ENCODE measurements at regions not wholly inside any gene's neighbourhood (a gene's known extent, or its start where the extent isn't known, plus 50 kb on each side); places are given as distances from the start of the nearest gene placed in this dataset.

GRCh38 chr2:156864325-156864724, 393.2 kb upstream of the GALNT5 start:
- no peak for DNase-seq

GRCh38 chr2:156864753-156865152, 392.8 kb upstream of the GALNT5 start:
- no peak for DNase-seq

- no peak for DNase-seq
Measured at GRCh38 chr2:156867201-156867600, 390.3 kb upstream of the GALNT5 start.

GRCh38 chr2:156874707-156875106, 382.8 kb upstream of the GALNT5 start:
- no peak for DNase-seq

- DNase-seq = no peak
Measured at GRCh38 chr2:156883804-156884203, 373.7 kb upstream of the GALNT5 start.

- no peak for DNase-seq
Measured at GRCh38 chr2:156884216-156884615, 373.3 kb upstream of the GALNT5 start.

GRCh38 chr2:156890529-156891148, 366.9 kb upstream of the GALNT5 start:
- DNase-seq = no peak

GRCh38 chr2:156891609-156892008, 365.9 kb upstream of the GALNT5 start:
- no peak for DNase-seq

- peak; percentile 41 for DNase-seq
Measured at GRCh38 chr2:156892467-156893281, 364.8 kb upstream of the GALNT5 start.

- DNase-seq = no peak
Measured at GRCh38 chr2:156896294-156896693, 361.2 kb upstream of the GALNT5 start.

- DNase-seq = no peak
Measured at GRCh38 chr2:156897548-156897947, 360.0 kb upstream of the GALNT5 start.

- DNase-seq = no peak
Measured at GRCh38 chr2:156901373-156902031, 356.0 kb upstream of the GALNT5 start.

- no peak for DNase-seq
Measured at GRCh38 chr2:156903335-156903734, 354.2 kb upstream of the GALNT5 start.

GRCh38 chr2:156907806-156908205, 349.7 kb upstream of the GALNT5 start:
- no peak for DNase-seq

- no peak for DNase-seq
Measured at GRCh38 chr2:156908825-156909224, 348.7 kb upstream of the GALNT5 start.

GRCh38 chr2:156909983-156910382, 347.5 kb upstream of the GALNT5 start:
- DNase-seq = no peak

- DNase-seq = no peak
Measured at GRCh38 chr2:156915332-156915731, 342.2 kb upstream of the GALNT5 start.

GRCh38 chr2:156918410-156918809, 339.1 kb upstream of the GALNT5 start:
- DNase-seq = no peak

- no peak for DNase-seq
Measured at GRCh38 chr2:156930423-156930822, 327.1 kb upstream of the GALNT5 start.

GRCh38 chr2:156933645-156934225, 323.8 kb upstream of the GALNT5 start:
- no peak for DNase-seq

GRCh38 chr2:156935616-156936015, 321.9 kb upstream of the GALNT5 start:
- no peak for DNase-seq

GRCh38 chr2:156937430-156937829, 320.1 kb upstream of the GALNT5 start:
- no peak for DNase-seq

- no peak for DNase-seq
Measured at GRCh38 chr2:156944871-156945270, 312.6 kb upstream of the GALNT5 start.

GRCh38 chr2:156947261-156947660, 310.2 kb upstream of the GALNT5 start:
- no peak for DNase-seq
